B cell (primary cell): ENCODE measurements at regions not wholly inside any gene's neighbourhood (a gene's known extent, or its start where the extent isn't known, plus 50 kb on each side); places are given as distances from the start of the nearest gene placed in this dataset.

ENCODE experiments used
- CTCF ChIP-seq: fragments of 200-600 bp; IDR thresholded peaks from one replicate; pipeline ENCODE4 v1.8.0; 2022; ENCODE audit warnings: antibody characterized with exemption, mild to moderate bottlenecking
- EZH2 ChIP-seq: IDR thresholded peaks from 2 replicates; pipeline ENCODE4 v1.6.1; 2012; ENCODE audit warnings: borderline replicate concordance, low read depth, mild to moderate bottlenecking, moderate library complexity, low read length; ENCODE audit not compliant: insufficient read depth, poor library complexity, severe bottlenecking

- TF ChIP-seq CTCF, result no peak
- TF ChIP-seq EZH2, result no peak
Observed at GRCh38 chr4:163264934-163265333, 67.5 kb downstream of the NPY1R start.
